ENCODE measurements at regions not wholly inside any gene's neighbourhood (a gene's known extent, or its start where the extent isn't known, plus 50 kb on each side); places are given as distances from the start of the nearest gene placed in this dataset.

DNA sequence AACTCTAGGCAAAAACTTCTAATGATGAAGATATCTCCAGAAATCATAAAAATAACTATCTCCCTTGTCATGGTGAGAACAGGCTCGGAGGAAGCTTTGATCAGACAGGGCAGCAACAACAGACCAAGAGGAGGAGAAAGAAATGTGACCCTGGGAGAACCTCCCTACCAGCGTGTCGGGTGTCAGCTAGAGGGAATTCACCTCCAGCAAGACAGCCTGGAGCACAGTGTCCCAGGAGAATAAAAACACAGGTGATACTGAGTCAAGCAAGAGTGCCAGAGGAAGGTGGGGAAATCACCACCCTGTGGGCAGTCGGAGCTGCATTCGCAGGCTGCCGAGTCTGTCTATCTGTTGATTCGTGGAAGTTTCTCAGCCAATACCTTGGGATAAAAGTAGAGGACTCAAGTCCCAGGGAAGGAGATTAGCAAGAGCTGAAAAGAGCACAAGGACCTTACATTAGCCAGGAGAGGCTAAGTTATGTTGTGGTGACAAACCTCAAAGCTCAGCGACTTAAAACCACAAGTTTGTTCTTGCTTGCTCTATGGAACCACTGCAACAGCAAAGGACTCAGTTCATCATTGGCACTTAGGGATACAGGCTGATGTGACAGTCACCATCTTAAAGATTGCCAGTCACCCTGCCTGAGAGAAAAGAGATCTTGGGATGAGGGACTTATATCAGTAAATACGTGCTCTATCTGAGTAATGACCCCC is 598.3 kb downstream of the CCDC171 start:
- TF ChIP-seq, protein P1, sequence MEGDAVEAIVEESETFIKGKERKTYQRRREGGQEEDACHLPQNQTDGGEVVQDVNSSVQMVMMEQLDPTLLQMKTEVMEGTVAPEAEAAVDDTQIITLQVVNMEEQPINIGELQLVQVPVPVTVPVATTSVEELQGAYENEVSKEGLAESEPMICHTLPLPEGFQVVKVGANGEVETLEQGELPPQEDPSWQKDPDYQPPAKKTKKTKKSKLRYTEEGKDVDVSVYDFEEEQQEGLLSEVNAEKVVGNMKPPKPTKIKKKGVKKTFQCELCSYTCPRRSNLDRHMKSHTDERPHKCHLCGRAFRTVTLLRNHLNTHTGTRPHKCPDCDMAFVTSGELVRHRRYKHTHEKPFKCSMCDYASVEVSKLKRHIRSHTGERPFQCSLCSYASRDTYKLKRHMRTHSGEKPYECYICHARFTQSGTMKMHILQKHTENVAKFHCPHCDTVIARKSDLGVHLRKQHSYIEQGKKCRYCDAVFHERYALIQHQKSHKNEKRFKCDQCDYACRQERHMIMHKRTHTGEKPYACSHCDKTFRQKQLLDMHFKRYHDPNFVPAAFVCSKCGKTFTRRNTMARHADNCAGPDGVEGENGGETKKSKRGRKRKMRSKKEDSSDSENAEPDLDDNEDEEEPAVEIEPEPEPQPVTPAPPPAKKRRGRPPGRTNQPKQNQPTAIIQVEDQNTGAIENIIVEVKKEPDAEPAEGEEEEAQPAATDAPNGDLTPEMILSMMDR (IDR thresholded peaks at IDR 0.05) = no peak
- TF ChIP-seq POLR2A (IDR thresholded peaks at IDR 0.05) (no peak), POLR2AphosphoS5 (IDR thresholded peaks at IDR 0.05; ENCODE audit: insufficient read depth in 1 of 2, low read depth in 1 of 2) (no peak)
